Fibroblast of mammary gland (primary cell): ENCODE measurements at regions not wholly inside any gene's neighbourhood (a gene's known extent, or its start where the extent isn't known, plus 50 kb on each side); places are given as distances from the start of the nearest gene placed in this dataset.
A peak's percentile ranks its signal among the peaks of the same experiment; 100 is the strongest.

Experiments used
- DNase-seq: peaks from one replicate; pipeline ENCODE4 v3.0.0-alpha.2; 2010; ENCODE audit warnings: low read depth
- H3K4me3 ChIP-seq: 2 replicates; pipeline ENCODE4 v1.5.1; 2011; ENCODE audit warnings: low read depth, mild to moderate bottlenecking, low read length, moderate library complexity; ENCODE audit not compliant: control insufficient read depth
- TF ChIP-seq, protein P1 (sequence below): conservative IDR thresholded peaks from 2 replicates; pipeline ENCODE4 v1.5.1; 2011; ENCODE audit warnings: low read depth, low read length, inconsistent platforms; ENCODE audit not compliant: control insufficient read depth, insufficient read depth

DNA sequence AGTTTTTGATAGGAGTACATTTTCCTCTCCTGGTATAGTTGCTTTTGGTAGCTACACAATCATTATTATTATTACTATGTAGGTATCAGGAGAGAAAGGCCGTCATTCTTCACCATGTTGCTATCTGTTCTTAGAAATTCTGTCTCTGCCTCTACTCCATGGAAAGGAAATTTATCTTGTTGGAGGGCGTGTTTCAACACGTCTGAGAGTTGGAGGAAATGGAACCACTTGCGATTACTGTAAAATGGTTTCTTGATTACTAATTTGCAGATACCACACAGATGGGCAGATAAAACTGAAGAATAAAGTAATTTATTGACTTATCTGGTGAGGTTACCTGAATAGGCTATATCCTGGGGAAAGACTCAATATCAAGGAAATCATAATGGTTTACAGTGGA is 488.4 kb downstream of the NR2F2 start:
- TF ChIP-seq, protein P1, sequence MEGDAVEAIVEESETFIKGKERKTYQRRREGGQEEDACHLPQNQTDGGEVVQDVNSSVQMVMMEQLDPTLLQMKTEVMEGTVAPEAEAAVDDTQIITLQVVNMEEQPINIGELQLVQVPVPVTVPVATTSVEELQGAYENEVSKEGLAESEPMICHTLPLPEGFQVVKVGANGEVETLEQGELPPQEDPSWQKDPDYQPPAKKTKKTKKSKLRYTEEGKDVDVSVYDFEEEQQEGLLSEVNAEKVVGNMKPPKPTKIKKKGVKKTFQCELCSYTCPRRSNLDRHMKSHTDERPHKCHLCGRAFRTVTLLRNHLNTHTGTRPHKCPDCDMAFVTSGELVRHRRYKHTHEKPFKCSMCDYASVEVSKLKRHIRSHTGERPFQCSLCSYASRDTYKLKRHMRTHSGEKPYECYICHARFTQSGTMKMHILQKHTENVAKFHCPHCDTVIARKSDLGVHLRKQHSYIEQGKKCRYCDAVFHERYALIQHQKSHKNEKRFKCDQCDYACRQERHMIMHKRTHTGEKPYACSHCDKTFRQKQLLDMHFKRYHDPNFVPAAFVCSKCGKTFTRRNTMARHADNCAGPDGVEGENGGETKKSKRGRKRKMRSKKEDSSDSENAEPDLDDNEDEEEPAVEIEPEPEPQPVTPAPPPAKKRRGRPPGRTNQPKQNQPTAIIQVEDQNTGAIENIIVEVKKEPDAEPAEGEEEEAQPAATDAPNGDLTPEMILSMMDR = no peak
- no peak for DNase-seq

GRCh38 chr15:96827981-96828380 is 497.5 kb downstream of the NR2F2 start:
- H3K4me3 ChIP-seq = no peak overlapping the region
- DNase-seq = no peak
- TF ChIP-seq, protein P1 = no peak

More for the DNA sequence above, 488.4 kb downstream of the NR2F2 start:
- H3K4me3 ChIP-seq = no peak overlapping the region

DNA sequence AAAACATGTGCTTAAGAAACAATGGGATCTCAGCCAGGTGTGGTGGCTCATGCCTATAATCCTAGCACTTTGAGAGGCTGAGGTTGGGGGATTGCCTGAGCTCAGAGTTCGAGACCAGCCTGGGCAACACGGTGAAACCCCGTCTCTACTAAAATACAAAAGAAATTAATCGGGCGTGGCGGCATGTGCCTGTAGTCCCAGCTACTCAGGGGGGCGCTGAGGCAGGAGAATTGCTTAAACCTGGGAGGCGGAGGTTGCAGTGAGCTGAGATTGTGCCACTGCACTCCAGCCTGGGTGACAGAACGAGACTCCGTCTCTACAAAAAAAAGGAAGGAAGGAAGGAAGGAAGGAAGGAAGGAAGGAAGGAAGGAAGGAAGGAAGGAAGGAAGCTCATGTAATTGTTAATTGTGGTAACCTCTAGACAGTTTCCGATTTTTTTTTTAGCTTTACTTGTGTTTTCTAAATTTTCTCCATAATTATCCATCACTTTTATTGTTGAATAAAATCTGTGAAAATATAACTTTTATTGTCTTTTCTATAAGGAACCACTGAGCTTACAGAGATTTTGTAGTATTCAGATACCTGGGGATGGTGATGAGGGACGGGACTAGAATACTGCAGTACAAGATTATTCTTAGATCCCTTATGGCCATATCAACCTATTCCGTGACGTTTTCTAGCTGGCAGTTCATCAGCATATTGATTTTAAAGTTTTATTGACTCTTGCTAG is 506.9 kb downstream of the NR2F2 start:
- DNase-seq = no peak
- H3K4me3 ChIP-seq = no peak overlapping the region
- TF ChIP-seq, protein P1 = no peak

DNA sequence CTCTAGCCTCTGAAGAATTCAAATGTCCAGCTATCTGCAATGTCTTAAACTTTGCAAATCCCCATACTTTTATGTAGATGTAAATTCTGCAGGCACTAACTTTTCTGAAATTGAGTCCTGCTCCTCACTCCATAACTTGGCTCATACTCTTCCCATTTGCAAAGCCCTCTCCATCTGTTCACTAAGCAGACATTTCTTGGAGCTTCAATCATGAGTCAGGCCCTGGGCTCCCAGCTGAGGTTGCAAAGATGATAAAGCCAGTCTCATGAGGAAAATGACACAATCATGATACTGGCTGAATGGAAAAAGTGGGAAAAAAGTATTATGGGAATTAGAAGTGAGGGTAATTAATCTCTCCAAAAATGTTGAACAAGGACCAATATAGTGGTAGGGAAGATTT is 507.6 kb downstream of the NR2F2 start:
- TF ChIP-seq, protein P1 = no peak
- DNase-seq = peak; percentile 64
- no peak overlapping the region for H3K4me3 ChIP-seq

- TF ChIP-seq, protein P1 = no peak
- DNase-seq = peak; percentile 69
- no peak overlapping the region for H3K4me3 ChIP-seq
Measured at GRCh38 chr15:96849271-96849900, 518.9 kb downstream of the NR2F2 start.

DNA sequence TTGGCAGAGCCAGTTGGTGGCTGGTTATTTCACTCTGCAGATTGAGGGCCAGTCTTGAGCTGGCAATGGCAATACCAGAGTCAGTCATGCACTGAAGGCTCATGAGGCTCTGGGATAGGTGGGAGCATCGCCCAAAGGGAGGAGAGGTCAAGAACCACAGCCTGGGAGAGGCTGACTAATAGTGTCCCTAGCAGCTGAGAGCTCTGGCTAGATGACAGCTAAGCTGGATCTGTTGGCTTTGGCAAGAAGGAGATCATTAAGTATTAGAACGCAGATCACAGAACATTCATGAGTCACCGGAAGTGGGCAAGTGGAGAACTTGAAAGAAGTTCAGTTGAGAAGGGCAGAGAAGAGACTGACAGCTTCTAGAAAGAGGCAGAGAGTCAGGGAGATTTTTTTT is 521.1 kb downstream of the NR2F2 start:
- peak; percentile 93 for DNase-seq
- TF ChIP-seq, protein P1 = no peak
- H3K4me3 ChIP-seq = no peak overlapping the region
